K562 (cell line): ENCODE measurements at regions not wholly inside any gene's neighbourhood (a gene's known extent, or its start where the extent isn't known, plus 50 kb on each side); places are given as distances from the start of the nearest gene placed in this dataset.

Source experiments
- BHLHE40 ChIP-seq: IDR thresholded peaks from 2 replicates; pipeline ENCODE4 v1.6.1; 2011; ENCODE audit warnings: low read length, improper control_type of control experiment
- E2F3 ChIP-seq: fragments of 250-450 bp; sonication (Bioruptor Pico); IDR thresholded peaks from 2 replicates; pipeline ENCODE4 v1.4.0; 2020; ENCODE audit warnings: mild to moderate bottlenecking
- ETV6 ChIP-seq, 3 experiments: fragments of 150-350 bp in 1 of 3; sonication (generic) in 1 of 3; formaldehyde crosslinking in 1 of 3; IDR thresholded peaks; 2 replicates each; pipeline versions ENCODE4 v1.6.1 to v1.8.0; 2014 to 2022; ENCODE audit warnings: borderline replicate concordance in 2 of 3, low read depth in 2 of 3, antibody characterized with exemption in 1 of 3, low read length in 1 of 3, mild to moderate bottlenecking in 1 of 3, missing genetic modification reagents in 1 of 3
- HDGF ChIP-seq: fragments of 450-650 bp; IDR thresholded peaks from 2 replicates; pipeline ENCODE4 v1.6.1; 2016
- ZNF316 ChIP-seq: fragments of 450-650 bp; IDR thresholded peaks from 2 replicates; pipeline ENCODE4 v1.6.1; 2016
- TF ChIP-seq, protein P1 (sequence below): fragments of 250-450 bp; sonication (Bioruptor Pico); IDR thresholded peaks from 2 replicates; pipeline ENCODE4 v1.4.0; 2020; ENCODE audit warnings: mild to moderate bottlenecking
- TF ChIP-seq, protein P2 (sequence below): fragments of 450-650 bp; IDR thresholded peaks from 2 replicates; pipeline ENCODE4 v1.6.1; 2016
- TF ChIP-seq, protein P3 (sequence below), 3 experiments: fragments of 200-800 bp in 1 of 3; fragments of 250-450 bp in 1 of 3; fragments of 450-650 bp in 1 of 3; sonication (Bioruptor Pico) in 1 of 3; sonication (Bioruptor generic) in 1 of 3; formaldehyde crosslinking in 1 of 3; IDR thresholded peaks; 2 replicates each; pipeline versions ENCODE4 v1.6.1 to v1.8.0; 2016 to 2022; ENCODE audit warnings: mild to moderate bottlenecking in 2 of 3, missing genetic modification characterization in 2 of 3, missing compliant biosample characterization in 1 of 3, moderate library complexity in 1 of 3
- TF ChIP-seq, protein P4 (sequence below): fragments of 250-450 bp; sonication (Bioruptor Pico); IDR thresholded peaks from 2 replicates; pipeline ENCODE4 v1.6.1; 2021; ENCODE audit warnings: mild to moderate bottlenecking

DNA sequence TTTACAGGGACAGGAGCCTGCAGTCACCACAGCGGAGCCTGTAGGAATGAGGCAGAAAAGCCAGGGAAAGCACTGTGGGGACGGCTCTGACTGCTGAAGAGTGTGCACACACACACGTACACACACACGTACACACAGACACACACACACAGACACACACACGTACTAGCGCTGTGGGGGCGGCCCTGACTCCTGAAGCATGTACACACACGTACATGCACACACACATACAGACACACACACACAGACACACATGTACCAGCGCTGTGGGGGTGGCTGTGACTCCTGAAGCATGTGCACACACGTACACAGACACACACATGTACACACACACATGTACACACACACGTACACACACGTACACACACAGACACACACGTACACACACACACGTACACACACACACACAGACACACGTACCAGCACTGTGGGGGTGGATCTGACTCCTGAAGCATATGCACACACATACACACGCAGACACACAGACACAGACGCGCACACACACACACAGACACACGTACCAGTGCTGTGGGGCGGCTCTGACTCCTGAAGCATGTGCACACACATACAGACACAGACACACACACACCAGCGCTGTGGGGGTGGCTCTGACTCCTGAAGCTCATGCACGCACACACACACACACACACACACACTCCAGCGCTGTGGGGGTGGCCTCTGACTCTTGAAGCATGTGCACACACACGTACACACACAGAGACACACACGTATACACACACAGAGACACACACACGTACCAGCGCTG is 127.3 kb downstream of the DLL1 start (continued):
- TF ChIP-seq, protein P1, sequence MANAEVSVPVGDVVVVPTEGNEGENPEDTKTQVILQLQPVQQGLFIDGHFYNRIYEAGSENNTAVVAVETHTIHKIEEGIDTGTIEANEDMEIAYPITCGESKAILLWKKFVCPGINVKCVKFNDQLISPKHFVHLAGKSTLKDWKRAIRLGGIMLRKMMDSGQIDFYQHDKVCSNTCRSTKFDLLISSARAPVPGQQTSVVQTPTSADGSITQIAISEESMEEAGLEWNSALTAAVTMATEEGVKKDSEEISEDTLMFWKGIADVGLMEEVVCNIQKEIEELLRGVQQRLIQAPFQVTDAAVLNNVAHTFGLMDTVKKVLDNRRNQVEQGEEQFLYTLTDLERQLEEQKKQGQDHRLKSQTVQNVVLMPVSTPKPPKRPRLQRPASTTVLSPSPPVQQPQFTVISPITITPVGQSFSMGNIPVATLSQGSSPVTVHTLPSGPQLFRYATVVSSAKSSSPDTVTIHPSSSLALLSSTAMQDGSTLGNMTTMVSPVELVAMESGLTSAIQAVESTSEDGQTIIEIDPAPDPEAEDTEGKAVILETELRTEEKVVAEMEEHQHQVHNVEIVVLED (CRISPR knock-in tag) = no peak
- TF ChIP-seq HDGF = no peak
- no peak for TF ChIP-seq ETV6 (IDR thresholded peaks at IDR 0.05; ENCODE audit: borderline replicate concordance in 1 of 2, low read depth in 2 of 2, low read length in 1 of 2)
- no peak for TF ChIP-seq ETV6 (CRISPR knock-in tag; IDR thresholded peaks at IDR 0.05; ENCODE audit: borderline replicate concordance)
- TF ChIP-seq, protein P2, sequence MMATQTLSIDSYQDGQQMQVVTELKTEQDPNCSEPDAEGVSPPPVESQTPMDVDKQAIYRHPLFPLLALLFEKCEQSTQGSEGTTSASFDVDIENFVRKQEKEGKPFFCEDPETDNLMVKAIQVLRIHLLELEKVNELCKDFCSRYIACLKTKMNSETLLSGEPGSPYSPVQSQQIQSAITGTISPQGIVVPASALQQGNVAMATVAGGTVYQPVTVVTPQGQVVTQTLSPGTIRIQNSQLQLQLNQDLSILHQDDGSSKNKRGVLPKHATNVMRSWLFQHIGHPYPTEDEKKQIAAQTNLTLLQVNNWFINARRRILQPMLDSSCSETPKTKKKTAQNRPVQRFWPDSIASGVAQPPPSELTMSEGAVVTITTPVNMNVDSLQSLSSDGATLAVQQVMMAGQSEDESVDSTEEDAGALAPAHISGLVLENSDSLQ = no peak
- no peak for TF ChIP-seq E2F3 (CRISPR knock-in tag)
- TF ChIP-seq, protein P3, sequence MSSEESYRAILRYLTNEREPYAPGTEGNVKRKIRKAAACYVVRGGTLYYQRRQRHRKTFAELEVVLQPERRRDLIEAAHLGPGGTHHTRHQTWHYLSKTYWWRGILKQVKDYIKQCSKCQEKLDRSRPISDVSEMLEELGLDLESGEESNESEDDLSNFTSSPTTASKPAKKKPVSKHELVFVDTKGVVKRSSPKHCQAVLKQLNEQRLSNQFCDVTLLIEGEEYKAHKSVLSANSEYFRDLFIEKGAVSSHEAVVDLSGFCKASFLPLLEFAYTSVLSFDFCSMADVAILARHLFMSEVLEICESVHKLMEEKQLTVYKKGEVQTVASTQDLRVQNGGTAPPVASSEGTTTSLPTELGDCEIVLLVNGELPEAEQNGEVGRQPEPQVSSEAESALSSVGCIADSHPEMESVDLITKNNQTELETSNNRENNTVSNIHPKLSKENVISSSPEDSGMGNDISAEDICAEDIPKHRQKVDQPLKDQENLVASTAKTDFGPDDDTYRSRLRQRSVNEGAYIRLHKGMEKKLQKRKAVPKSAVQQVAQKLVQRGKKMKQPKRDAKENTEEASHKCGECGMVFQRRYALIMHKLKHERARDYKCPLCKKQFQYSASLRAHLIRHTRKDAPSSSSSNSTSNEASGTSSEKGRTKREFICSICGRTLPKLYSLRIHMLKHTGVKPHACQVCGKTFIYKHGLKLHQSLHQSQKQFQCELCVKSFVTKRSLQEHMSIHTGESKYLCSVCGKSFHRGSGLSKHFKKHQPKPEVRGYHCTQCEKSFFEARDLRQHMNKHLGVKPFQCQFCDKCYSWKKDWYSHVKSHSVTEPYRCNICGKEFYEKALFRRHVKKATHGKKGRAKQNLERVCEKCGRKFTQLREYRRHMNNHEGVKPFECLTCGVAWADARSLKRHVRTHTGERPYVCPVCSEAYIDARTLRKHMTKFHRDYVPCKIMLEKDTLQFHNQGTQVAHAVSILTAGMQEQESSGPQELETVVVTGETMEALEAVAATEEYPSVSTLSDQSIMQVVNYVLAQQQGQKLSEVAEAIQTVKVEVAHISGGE (CRISPR knock-in tag; IDR thresholded peaks at IDR 0.05) = no peak
- TF ChIP-seq, protein P4, sequence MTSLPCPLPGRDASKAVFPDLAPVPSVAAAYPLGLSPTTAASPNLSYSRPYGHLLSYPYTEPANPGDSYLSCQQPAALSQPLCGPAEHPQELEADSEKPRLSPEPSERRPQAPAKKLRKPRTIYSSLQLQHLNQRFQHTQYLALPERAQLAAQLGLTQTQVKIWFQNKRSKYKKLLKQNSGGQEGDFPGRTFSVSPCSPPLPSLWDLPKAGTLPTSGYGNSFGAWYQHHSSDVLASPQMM (CRISPR knock-in tag) = no peak
- no peak for TF ChIP-seq ZNF316
- no peak for TF ChIP-seq BHLHE40
